Esophagus squamous epithelium (tissue), 5 donors: ENCODE measurements at regions not wholly inside any gene's neighbourhood (a gene's known extent, or its start where the extent isn't known, plus 50 kb on each side); places are given as distances from the start of the nearest gene placed in this dataset.

Source experiments
- DNase-seq: peaks from one replicate; lab custom pipeline; 2025; lab: John Stamatoyannopoulos, UW
- H3K27ac ChIP-seq, 4 donors: fragments of 200-600 bp; sonication (generic); one replicate each; pipeline ENCODE4 v1.5.1; 2016 to 2019; ENCODE audit warnings: mild to moderate bottlenecking in 1 of 4
- H3K27me3 ChIP-seq, 4 donors: fragments of 200-600 bp; sonication (generic); 1 replicate in 3 of 4; 2 replicates in 1 of 4; pipeline versions ENCODE4 v1.5.1 to v1.6.0; 2017 to 2021; ENCODE audit warnings: antibody characterized with exemption in 1 of 4
- H3K36me3 ChIP-seq, 3 donors: fragments of 200-600 bp; sonication (generic); one replicate each; pipeline ENCODE4 v1.5.1; 2016 to 2019
- H3K4me1 ChIP-seq, 3 donors: fragments of 200-600 bp; sonication (generic); one replicate each; pipeline ENCODE4 v1.5.1; 2017 to 2019
- H3K4me3 ChIP-seq, 4 donors: fragments of 200-600 bp; sonication (generic); 1 replicate in 3 of 4; 2 replicates in 1 of 4; pipeline ENCODE4 v1.5.1; 2016 to 2019; ENCODE audit warnings: mild to moderate bottlenecking in 2 of 4, moderate library complexity in 1 of 4
- H3K9me3 ChIP-seq, 3 donors: fragments of 200-600 bp; sonication (generic); one replicate each; pipeline ENCODE4 v1.5.1; 2016 to 2019
- CTCF ChIP-seq, 6 experiments: fragments of 450-650 bp in 4 of 6; fragments of 200-600 bp in 2 of 6; sonication (generic) in 2 of 6; IDR thresholded peaks; one replicate each; pipeline ENCODE4 v1.5.1; 2016 to 2019; ENCODE audit warnings: antibody characterized with exemption in 6 of 6, mild to moderate bottlenecking in 4 of 6, moderate library complexity in 4 of 6
- POLR2A ChIP-seq, 4 donors: fragments of 450-650 bp; IDR thresholded peaks; one replicate each; pipeline ENCODE4 v1.6.1; 2017; ENCODE audit warnings: antibody characterized with exemption in 4 of 4, mild to moderate bottlenecking in 4 of 4, moderate library complexity in 3 of 4
- WGBS, 2 donors: methylation state at CpG; one replicate each; pipeline ENCODE4 v1.1.5; 2018; 5-methylcytosine and 5-hydroxymethylcytosine counted together
- intact Hi-C: fragments of 100-400 bp; cut with DNase I; formaldehyde crosslinking; loops from one replicate; pipeline ENCODE4 v1.15.0; 2022
- donor health status: DM: yes; HTN: yes; CAD: no.

DNA sequence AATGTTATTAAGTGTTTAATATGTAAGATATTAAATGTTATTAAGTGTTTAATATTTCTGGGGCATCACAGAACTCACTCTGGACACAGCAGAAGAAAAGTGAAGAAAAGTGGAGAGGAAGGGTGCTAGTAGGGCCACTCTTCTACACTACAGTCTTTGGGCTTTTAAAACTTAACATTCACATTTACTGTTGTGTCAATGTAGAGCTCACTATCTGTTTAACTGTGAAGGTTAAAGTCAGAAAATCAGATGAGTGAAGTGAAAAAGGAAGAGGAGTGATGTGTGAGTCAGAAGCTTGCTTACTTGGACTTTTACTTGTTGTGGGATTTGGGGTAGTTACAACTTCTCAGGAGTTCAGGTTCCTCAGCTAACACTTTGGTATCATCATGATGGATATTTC lies 145.3 kb upstream of the DNAJC19 start:
- no peaks in the 10 kb centered on the region for H3K36me3 ChIP-seq
- H3K9me3 ChIP-seq, result no peaks in the 10 kb centered on the region
- DNase-seq, result no peak
- H3K4me3 ChIP-seq, result no peak overlapping the region
- TF ChIP-seq POLR2A (IDR thresholded peaks at IDR 0.05), result no peak
- no peak for TF ChIP-seq CTCF (IDR thresholded peaks at IDR 0.05)
- H3K27ac ChIP-seq, result no peak overlapping the region
- intact Hi-C loops, result no loop called here
- no peaks in the 10 kb centered on the region for H3K4me1 ChIP-seq
- H3K27me3 ChIP-seq, result no peaks in the 10 kb centered on the region

DNA sequence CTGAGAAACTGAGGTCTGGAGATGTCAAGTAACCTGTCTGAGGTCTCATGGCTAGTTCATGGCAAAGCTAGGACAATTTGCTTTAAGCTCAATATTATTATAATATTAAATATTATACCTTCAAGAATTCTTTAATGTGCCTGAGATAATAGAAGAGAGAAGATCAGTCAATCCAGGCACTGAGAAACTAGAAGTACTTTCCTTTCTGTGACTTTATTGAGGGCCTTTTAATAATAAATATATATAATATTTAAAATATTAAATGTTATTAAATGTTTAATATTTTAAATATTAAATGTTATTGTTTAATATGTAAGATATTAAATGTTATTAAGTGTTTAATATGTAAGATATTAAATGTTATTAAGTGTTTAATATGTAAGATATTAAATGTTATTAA lies 144.3 kb upstream of the DNAJC19 start:
- Histone ChIP-seq H3K4me3 (no peak overlapping the region), H3K9me3 (no peaks in the 10 kb centered on the region), H3K27me3 (no peaks in the 10 kb centered on the region), H3K27ac (no peak overlapping the region), H3K36me3 (no peaks in the 10 kb centered on the region), H3K4me1 (no peaks in the 10 kb centered on the region)
- TF ChIP-seq CTCF (IDR thresholded peaks at IDR 0.05), result no peak
- no peak for TF ChIP-seq POLR2A (IDR thresholded peaks at IDR 0.05)
- intact Hi-C loops, result no loop called here
- DNase-seq, result no peak

- no peaks in the 10 kb centered on the region for H3K4me1 ChIP-seq
- no peaks in the 10 kb centered on the region for H3K36me3 ChIP-seq
- WGBS, 2 donors, result 30 to 35% methylated on average over 3 of the region's 3 CpGs
- H3K27me3 ChIP-seq, result no peaks in the 10 kb centered on the region
- intact Hi-C loops, result no loop called here
- no peak overlapping the region for H3K27ac ChIP-seq
- no peak overlapping the region for H3K4me3 ChIP-seq
- no peak for TF ChIP-seq POLR2A (IDR thresholded peaks at IDR 0.05)
- TF ChIP-seq CTCF (IDR thresholded peaks at IDR 0.05), result no peak
- no peak for DNase-seq
- H3K9me3 ChIP-seq, result no peaks in the 10 kb centered on the region
Observed at GRCh38 chr3:181105646-181106045, 116.1 kb upstream of the DNAJC19 start.

DNA sequence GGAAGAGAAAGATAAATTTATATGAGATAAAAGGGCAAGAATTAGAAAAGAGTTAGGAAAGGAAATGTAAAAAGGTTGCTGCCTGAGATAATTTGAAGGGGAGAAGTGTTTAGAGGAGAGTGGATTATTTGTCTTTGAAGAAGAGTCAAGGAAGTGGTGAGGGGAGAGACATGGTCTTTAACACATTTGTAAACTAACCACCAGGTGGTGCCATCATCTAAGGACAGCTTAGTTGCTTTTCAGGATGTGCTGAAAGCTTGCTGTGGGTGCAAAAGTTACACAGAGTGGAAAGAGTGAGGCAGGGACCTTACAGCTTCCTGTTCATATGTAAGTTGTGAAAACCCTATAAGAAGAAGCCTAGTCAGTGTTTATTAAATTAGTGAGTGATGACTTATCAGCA lies 114.1 kb upstream of the DNAJC19 start:
- Histone ChIP-seq H3K9me3 (no peaks in the 10 kb centered on the region), H3K27ac (no peak overlapping the region), H3K4me3 (no peak overlapping the region), H3K27me3 (no peaks in the 10 kb centered on the region), H3K4me1 (no peaks in the 10 kb centered on the region), H3K36me3 (no peaks in the 10 kb centered on the region)
- DNase-seq, result no peak
- intact Hi-C loops, result no loop called here
- TF ChIP-seq CTCF (IDR thresholded peaks at IDR 0.05) (peak in 1 of 6 experiments; percentile 6), POLR2A (IDR thresholded peaks at IDR 0.05) (no peak)

DNA sequence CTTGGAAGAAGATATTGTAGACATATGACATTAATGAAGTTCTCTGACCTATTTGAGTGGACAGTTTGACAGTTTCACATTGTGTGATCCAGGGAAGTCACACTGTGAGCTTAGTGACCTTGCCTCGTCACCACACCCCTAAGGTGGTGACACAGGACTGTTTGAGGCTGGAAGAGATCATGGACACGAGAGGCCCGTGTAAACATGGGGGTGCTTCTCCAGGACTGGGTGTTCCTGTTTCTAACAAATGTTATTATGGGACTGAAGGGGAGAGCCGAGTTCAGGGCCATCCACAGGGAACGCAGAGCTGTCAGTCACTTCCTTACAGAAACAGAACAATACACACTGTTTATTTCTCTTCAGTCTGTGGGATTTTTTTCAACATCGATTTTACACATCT lies 96.5 kb upstream of the DNAJC19 start:
- Histone ChIP-seq H3K27me3 (no peaks in the 10 kb centered on the region), H3K4me3 (no peak overlapping the region), H3K4me1 (no peaks in the 10 kb centered on the region), H3K36me3 (no peaks in the 10 kb centered on the region), H3K9me3 (no peaks in the 10 kb centered on the region), H3K27ac (no peak overlapping the region)
- TF ChIP-seq POLR2A (IDR thresholded peaks at IDR 0.05) (no peak), CTCF (IDR thresholded peaks at IDR 0.05) (no peak)
- DNase-seq, result no peak
- 25 to 48% methylated on average over 6 of the region's 6 CpGs for WGBS, 2 donors
- intact Hi-C loops, result no loop called here
